Sigmoid colon (tissue), 4 donors: ENCODE measurements at regions not wholly inside any gene's neighbourhood (a gene's known extent, or its start where the extent isn't known, plus 50 kb on each side); places are given as distances from the start of the nearest gene placed in this dataset.

Source experiments
- EP300 ChIP-seq, 4 donors: sonication (generic); formaldehyde crosslinking; IDR thresholded peaks; one replicate each; pipeline ENCODE4 v1.6.1; 2017; ENCODE audit warnings: antibody characterized with exemption in 4 of 4
- POLR2AphosphoS5 ChIP-seq, 4 donors: sonication (generic); formaldehyde crosslinking; IDR thresholded peaks; one replicate each; pipeline ENCODE4 v1.6.1; 2017; ENCODE audit warnings: antibody characterized with exemption in 4 of 4

- no peak for TF ChIP-seq POLR2AphosphoS5 (IDR thresholded peaks at IDR 0.05)
- no peak for TF ChIP-seq EP300 (IDR thresholded peaks at IDR 0.05)
Measured at GRCh38 chr6:12654514-12654913, 62.1 kb upstream of the PHACTR1 start.
